Muscle layer of colon (tissue), 2 donors: ENCODE measurements at regions not wholly inside any gene's neighbourhood (a gene's known extent, or its start where the extent isn't known, plus 50 kb on each side); places are given as distances from the start of the nearest gene placed in this dataset.

Experiments used
- H3K27ac ChIP-seq: one replicate; pipeline ENCODE4 v1.7.0; 2013; ENCODE audit warnings: low read depth, mild to moderate bottlenecking, low read length, moderate library complexity
- H3K27me3 ChIP-seq, 2 donors: one replicate each; pipeline ENCODE4 v1.7.0; 2013; ENCODE audit warnings: low read length in 2 of 2, mild to moderate bottlenecking in 2 of 2; ENCODE audit not compliant: insufficient read depth in 2 of 2, control insufficient read depth in 1 of 2
- H3K36me3 ChIP-seq: one replicate; pipeline ENCODE4 v1.7.0; 2013; ENCODE audit warnings: mild to moderate bottlenecking, low read length; ENCODE audit not compliant: insufficient read depth
- H3K4me1 ChIP-seq: one replicate; pipeline ENCODE4 v1.7.0; 2013; ENCODE audit warnings: mild to moderate bottlenecking, low read length; ENCODE audit not compliant: insufficient read depth
- H3K4me3 ChIP-seq, 2 donors: one replicate each; pipeline ENCODE4 v1.7.0; 2013; ENCODE audit warnings: low read length in 2 of 2, low read depth in 1 of 2, mild to moderate bottlenecking in 1 of 2, moderate library complexity in 1 of 2
- H3K9ac ChIP-seq: one replicate; pipeline ENCODE4 v1.7.0; 2013; ENCODE audit warnings: low read length
- H3K9me3 ChIP-seq: one replicate; pipeline ENCODE4 v1.7.0; 2013; ENCODE audit warnings: mild to moderate bottlenecking, low read length
- donor health status: abdominal sarcoma.
- donor health status: Adenocarcinoma of cecum.

- Histone ChIP-seq H3K4me3 (no peak overlapping the region), H3K9me3 (no peaks in the 10 kb centered on the region), H3K9ac (no peak overlapping the region), H3K27ac (no peak overlapping the region), H3K27me3 (no peaks in the 10 kb centered on the region), H3K4me1 (no peaks in the 10 kb centered on the region), H3K36me3 (no peaks in the 10 kb centered on the region)
Observed at GRCh38 chr20:24393903-24394302, 75.5 kb upstream of the SYNDIG1 start.

- no peaks in the 10 kb centered on the region for H3K36me3 ChIP-seq
- no peaks in the 10 kb centered on the region for H3K4me1 ChIP-seq
- H3K9ac ChIP-seq: no peak overlapping the region
- H3K9me3 ChIP-seq: no peaks in the 10 kb centered on the region
- no peak overlapping the region for H3K27ac ChIP-seq
- no peak overlapping the region for H3K4me3 ChIP-seq
- no peaks in the 10 kb centered on the region for H3K27me3 ChIP-seq
Observed at GRCh38 chr20:24392612-24393011, 76.8 kb upstream of the SYNDIG1 start.

DNA sequence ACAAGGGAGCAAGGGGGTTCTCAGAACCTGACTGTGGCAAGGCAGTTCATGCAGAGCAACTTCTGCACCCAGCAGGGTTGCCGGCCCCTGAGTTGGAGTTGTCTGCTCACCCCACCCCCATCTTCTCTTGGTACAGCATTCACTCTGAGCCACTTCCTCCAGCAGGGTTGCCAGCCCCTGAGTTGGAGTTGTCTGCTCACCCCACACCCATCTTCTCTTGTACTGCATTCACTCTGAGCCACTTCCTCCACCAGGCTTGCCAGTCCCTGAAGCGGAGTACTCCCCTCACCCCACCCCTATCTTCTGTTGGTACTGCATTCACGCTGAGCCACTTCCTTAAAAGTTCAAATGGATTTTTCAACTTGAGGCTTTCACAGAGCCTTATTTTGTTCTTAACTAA, 79.7 kb upstream of the SYNDIG1 start:
- H3K9me3 ChIP-seq: no peaks in the 10 kb centered on the region
- no peaks in the 10 kb centered on the region for H3K36me3 ChIP-seq
- no peak overlapping the region for H3K4me3 ChIP-seq
- H3K9ac ChIP-seq: no peak overlapping the region
- H3K27ac ChIP-seq: no peak overlapping the region
- H3K4me1 ChIP-seq: no peaks in the 10 kb centered on the region
- no peaks in the 10 kb centered on the region for H3K27me3 ChIP-seq

DNA sequence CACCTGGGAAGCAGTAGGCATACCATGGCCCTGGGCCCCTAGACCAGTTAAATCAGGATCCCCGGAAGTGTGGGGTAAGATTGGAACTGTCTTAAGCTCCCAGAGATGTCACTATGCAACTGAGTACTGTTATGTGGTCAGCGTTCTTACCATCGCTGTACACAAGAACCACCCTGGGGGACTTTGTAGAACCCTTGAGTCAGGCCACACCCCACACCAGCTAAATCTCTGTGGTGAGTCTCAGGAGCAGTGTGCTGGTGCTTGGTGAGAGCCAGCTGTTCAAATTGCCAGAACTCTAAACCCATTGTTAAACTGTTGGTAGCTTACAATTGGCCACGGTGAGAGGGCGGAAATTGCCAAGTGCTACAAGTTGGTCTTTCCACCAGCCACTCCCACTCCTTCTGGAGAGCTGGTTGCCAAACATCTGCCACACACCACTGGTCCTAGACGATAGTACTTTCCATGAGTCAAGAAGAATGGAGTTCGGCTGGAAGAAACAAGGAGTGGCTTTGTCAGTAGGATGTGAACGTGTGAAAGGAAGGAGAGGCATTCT, 80.5 kb upstream of the SYNDIG1 start:
- H3K4me1 ChIP-seq: no peaks in the 10 kb centered on the region
- H3K36me3 ChIP-seq: no peaks in the 10 kb centered on the region
- no peak overlapping the region for H3K4me3 ChIP-seq
- H3K27me3 ChIP-seq: no peaks in the 10 kb centered on the region
- no peaks in the 10 kb centered on the region for H3K9me3 ChIP-seq
- H3K27ac ChIP-seq: no peak overlapping the region
- H3K9ac ChIP-seq: no peak overlapping the region

DNA sequence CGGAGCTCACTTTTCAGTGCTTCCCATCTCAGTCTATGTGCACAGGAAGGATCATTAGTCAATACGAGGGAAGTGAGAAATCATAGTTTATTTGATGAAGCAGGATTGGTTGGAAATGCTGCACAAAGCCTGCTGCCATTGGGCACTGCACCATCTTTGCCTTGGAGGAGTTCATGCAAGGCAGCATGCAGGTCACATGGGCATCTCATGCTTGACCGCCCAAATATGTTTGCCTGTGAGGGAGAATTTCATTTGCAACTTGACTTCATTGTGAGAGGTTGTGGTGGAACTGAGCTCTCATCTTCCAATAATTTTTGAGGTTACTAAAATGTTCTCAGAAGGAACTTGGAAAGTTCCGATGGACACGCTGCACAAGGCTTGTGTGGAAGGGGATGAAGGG, 83.9 kb upstream of the SYNDIG1 start:
- H3K36me3 ChIP-seq: no peaks in the 10 kb centered on the region
- H3K9me3 ChIP-seq: no peaks in the 10 kb centered on the region
- H3K9ac ChIP-seq: no peak overlapping the region
- no peak overlapping the region for H3K27ac ChIP-seq
- peaks cover 18% of the 10 kb centered on the region for H3K4me1 ChIP-seq
- H3K4me3 ChIP-seq: no peak overlapping the region
- no peaks in the 10 kb centered on the region for H3K27me3 ChIP-seq

DNA sequence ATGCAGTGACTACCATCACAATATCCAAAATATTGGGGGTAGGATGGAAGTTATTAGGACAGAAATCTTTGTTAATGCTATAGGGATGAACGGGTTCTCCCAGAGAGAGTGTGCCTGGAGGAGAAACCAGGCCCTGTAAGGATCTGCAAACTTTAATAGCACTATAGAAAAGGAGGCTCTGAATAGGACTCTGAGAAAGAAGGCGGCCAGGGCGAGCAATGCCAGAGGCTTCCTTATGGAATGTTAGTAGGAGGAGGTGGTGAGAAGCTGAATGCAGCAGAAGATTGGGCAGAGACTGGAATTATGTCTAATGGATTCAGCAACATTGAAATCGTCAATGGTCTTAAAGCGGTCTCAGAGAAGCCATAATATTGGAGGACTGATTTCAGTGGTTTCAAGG, 84.6 kb upstream of the SYNDIG1 start:
- H3K9ac ChIP-seq: no peak overlapping the region
- H3K4me3 ChIP-seq: no peak overlapping the region
- peaks cover 20% of the 10 kb centered on the region for H3K4me1 ChIP-seq

GRCh38 chr20:24382743-24383142, 86.7 kb upstream of the SYNDIG1 start:
- H3K27ac ChIP-seq: no peak overlapping the region

More for the DNA sequence above, 84.6 kb upstream of the SYNDIG1 start:
- Histone ChIP-seq H3K36me3 (no peaks in the 10 kb centered on the region), H3K9me3 (no peaks in the 10 kb centered on the region), H3K27ac (no peak overlapping the region), H3K27me3 (no peaks in the 10 kb centered on the region)

GRCh38 chr20:24382331-24382730, 87.1 kb upstream of the SYNDIG1 start:
- Histone ChIP-seq H3K4me3 (no peak overlapping the region), H3K4me1 (peaks cover 29% of the 10 kb centered on the region), H3K36me3 (no peaks in the 10 kb centered on the region), H3K27ac (no peak overlapping the region), H3K9ac (no peak overlapping the region), H3K27me3 (no peaks in the 10 kb centered on the region), H3K9me3 (no peaks in the 10 kb centered on the region)

More at GRCh38 chr20:24382743-24383142, 86.7 kb upstream of the SYNDIG1 start:
- Histone ChIP-seq H3K9me3 (no peaks in the 10 kb centered on the region), H3K27me3 (no peaks in the 10 kb centered on the region), H3K4me3 (no peak overlapping the region), H3K4me1 (peaks cover 29% of the 10 kb centered on the region), H3K9ac (no peak overlapping the region), H3K36me3 (no peaks in the 10 kb centered on the region)

DNA sequence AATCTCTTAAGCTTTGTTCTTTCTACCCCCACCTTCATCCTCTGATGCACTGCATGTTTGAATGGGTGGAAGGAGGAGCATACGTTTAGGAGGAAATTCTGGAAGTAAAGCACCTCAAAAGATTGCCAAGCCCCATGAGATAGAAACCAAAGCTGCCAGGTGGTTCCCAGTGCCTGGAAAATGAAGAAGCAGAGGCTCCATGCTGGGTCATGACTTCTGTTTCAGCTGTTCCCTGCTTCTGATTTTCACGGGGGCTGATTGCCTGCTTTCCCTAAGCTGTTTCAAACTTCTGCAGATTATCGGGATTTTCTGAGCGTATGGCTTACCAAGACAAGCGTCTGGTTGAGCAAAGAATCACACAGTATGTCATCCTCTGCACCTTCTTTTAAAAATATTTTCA, 87.5 kb upstream of the SYNDIG1 start:
- Histone ChIP-seq H3K27me3 (no peaks in the 10 kb centered on the region), H3K4me3 (no peak overlapping the region), H3K27ac (no peak overlapping the region), H3K9ac (no peak overlapping the region), H3K4me1 (peaks cover 29% of the 10 kb centered on the region), H3K9me3 (no peaks in the 10 kb centered on the region), H3K36me3 (no peaks in the 10 kb centered on the region)

- H3K9ac ChIP-seq: no peak overlapping the region
- peak overlapping the region; percentile 34 for H3K27ac ChIP-seq
- H3K4me3 ChIP-seq: no peak overlapping the region
Observed at GRCh38 chr20:24379484-24379927, 89.9 kb upstream of the SYNDIG1 start.

GRCh38 chr20:24378661-24379483, 90.6 kb upstream of the SYNDIG1 start:
- no peaks in the 10 kb centered on the region for H3K9me3 ChIP-seq
- H3K4me3 ChIP-seq: no peak overlapping the region
- H3K4me1 ChIP-seq: peaks cover 33% of the 10 kb centered on the region
- H3K27me3 ChIP-seq: no peaks in the 10 kb centered on the region
- H3K27ac ChIP-seq: peak overlapping the region; percentile 34
- no peak overlapping the region for H3K9ac ChIP-seq
- H3K36me3 ChIP-seq: no peaks in the 10 kb centered on the region

More at GRCh38 chr20:24379484-24379927, 89.9 kb upstream of the SYNDIG1 start:
- no peaks in the 10 kb centered on the region for H3K27me3 ChIP-seq
- H3K36me3 ChIP-seq: no peaks in the 10 kb centered on the region
- peaks cover 33% of the 10 kb centered on the region for H3K4me1 ChIP-seq
- no peaks in the 10 kb centered on the region for H3K9me3 ChIP-seq
